GM18861 (cell line): ENCODE measurements at regions not wholly inside any gene's neighbourhood (a gene's known extent, or its start where the extent isn't known, plus 50 kb on each side); places are given as distances from the start of the nearest gene placed in this dataset.

ENCODE experiments used
- ATAC-seq: cut with Tn5 transposase; IDR thresholded peaks from one replicate; pipeline ENCODE4 v1.9.1; 2021; ENCODE audit not compliant: unreplicated experiment

DNA sequence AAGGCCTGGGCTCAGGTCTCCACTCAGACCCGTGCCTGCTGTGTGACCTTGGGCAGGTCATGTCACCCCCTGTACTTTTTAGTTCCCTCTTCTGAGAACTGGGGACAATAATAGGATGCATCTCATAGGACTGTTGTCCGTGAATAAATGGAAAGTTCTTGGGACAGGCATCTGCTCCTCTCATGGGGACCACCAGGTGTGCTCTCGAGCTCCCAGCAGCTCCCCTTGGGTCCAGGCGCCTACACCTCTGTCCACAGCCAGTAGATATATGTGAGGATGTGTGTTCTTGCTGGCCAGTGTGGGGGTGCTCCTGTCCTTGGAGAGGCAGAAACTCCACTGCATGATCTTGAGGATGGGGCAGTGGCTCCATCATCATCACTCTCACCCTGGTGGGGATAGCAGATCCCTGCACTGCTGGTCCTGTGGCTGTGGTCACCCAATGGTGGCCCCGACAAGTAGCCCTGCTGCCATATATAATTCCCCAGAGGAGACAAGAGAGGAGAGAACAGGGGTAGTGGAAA is 257.6 kb upstream of the TLE3 start:
- ATAC-seq, result no peak

DNA sequence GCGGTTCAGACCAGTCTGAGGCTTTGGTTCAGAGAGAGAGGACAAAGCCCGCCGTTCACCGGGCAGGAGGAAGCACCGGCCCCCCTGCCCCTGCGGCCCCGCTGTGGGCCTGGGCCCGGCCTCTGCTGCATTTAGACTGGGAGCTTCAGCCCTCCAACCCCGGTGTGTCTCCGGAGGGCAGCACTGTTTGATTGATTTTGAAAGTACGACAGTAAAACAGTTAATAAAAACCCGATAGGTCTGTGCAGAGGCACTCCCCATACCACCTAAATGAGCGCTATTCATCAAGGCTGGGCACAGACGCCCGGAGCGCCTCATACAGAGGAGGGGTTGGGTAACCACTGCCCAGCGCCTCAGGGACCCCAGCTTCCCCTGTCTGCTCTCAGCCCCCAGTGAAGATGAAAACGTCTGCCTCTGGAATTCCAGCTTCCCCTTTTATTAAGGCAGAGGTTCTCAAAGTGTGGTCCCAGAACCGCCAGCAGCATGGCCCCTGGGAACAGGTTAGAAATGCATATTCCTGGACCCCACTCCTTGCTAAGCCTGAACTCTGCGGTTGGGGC is 256.7 kb upstream of the TLE3 start:
- no peak for ATAC-seq

DNA sequence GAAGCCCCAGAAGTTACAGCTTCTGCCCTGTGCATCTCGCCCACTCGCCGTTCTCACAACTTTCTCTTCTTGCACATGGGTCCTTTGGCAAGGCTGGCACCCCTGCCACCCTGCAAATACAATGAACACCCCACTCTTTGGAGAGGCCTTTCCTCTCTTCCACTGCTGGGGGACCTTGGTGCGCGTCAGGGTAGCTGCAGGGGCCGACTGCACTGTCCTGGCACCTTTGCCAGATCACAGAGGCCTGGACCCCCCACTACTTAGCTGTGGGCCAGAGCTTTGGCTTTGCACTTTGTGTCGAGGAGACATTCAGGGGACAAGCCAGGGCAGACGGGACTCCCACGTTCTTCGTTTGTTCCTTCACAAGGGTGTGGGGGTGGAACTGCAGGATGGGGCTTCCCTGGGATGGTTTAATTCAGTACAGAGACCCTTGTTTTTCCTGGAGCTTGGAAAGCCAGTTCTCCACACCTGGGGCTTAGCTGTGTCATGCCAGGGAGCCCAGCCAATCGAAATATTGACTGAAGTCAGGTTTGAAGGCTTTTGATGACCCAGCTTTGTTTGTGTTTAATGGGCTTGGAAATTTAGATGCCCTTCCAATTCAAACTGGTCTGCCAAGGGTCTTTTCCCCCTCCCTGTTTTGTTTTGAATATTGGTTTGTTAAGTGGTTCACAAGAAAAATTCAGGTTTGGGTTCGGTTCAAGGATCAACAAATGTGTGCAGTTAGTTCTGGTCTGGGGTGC is 256.1 kb upstream of the TLE3 start:
- ATAC-seq, result no peak

DNA sequence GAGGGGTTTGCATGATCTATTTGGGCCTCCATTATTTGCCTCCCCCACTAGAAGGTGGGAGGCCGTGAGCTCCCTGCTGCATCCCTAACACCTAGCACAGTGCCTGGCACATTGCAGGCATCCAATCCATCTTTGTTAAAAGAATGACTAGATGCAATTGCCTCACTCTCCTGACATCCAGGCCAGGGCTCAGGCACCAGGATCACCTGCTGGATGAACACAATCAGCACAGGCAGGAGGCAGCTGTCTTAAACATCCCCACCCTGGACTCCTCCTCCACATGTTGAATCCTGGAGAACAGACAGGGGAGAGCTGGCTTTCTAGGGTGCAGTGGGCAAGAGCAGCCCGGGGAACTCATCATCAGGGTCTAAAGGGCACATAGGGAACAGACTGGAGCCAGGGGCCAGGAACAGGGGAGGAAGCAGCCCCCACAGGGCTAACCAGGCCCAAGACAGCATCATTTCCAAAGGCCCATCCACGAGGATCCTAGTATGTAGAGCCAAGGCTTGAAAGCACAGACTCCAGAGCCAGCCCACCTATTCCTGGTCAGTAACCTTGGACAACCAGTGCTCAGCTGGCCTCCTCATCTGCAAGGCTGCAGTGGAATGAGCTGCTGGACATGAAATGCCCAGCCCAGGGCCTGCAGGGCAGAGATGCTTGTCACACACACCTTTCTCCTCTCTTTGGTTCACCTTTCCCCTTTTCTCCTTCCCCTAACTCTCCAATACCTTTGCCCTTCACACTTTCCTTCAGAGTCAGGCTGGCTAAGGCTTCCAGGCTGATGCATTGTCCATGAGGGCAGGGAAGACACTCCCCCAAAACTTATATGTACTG is 254.4 kb upstream of the TLE3 start:
- no peak for ATAC-seq

DNA sequence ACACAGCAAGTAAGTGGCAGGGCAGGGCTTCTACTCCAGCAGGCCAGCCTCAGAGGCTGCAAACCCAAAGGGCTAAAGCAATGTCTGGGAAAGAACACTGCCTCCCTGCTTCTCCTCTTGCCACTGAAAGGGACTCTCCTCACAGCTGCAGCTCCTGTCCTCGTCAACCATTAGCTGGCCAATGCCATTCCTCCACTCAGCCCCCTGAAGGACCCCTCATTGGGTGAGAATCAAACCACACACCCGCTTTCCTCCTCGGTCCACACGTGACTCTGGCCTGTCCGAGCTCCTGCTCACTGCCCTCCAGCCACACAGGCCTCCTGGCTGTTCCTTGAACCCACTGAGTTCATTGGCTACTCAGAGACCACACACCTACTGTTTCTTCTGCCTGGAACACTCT is 253.7 kb upstream of the TLE3 start:
- no peak for ATAC-seq

DNA sequence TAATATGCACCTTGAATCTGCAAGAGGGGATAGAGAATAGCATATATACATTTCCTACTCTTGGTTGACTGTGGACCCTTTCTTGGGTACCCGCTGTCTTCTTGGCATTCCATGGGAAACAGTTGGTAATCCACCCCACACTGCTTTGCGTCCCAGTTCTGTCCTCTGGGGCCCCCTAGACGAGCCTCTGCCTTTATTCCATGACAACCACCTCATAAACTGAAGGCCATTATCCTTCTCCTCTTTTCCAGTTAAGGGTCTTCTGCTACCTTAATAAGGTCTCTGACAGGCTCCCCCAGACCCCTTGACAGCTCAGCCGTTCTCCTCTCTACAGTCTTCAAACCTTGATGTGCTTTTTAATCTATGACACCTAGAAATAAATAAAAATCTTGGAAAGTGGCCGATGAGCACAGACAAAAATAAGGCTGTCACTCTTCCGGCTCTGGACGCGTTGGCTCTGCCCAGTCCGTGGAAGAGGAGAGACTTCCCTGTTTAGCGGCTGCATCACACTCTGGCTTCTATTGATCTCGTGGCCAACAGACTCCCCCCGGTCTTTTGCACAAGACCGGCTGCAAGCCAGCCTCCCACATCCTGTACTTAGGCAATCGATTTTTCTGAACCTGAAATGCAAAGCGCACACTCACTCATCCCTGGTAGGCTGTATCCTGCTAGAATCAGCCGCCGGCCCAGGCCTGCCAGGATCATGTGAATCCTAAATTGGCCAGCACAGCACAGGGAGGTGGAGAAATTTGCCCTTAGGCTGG is 251.0 kb upstream of the TLE3 start:
- ATAC-seq, result no peak

DNA sequence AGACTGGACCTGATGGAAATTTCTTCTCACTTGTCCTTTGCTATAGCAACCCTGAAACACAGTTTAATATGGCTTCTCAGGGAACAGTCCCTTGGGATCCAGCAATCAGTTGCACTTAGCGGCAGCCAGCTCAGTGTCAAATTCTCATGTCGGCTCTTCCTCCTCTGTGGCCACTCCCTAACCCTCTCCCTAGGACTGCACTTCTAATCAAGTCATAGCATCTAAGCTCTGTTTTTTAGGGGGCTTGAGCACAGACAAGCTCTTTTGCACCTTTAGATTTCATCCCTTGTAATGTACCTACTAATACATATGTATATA is 250.5 kb upstream of the TLE3 start:
- no peak for ATAC-seq

DNA sequence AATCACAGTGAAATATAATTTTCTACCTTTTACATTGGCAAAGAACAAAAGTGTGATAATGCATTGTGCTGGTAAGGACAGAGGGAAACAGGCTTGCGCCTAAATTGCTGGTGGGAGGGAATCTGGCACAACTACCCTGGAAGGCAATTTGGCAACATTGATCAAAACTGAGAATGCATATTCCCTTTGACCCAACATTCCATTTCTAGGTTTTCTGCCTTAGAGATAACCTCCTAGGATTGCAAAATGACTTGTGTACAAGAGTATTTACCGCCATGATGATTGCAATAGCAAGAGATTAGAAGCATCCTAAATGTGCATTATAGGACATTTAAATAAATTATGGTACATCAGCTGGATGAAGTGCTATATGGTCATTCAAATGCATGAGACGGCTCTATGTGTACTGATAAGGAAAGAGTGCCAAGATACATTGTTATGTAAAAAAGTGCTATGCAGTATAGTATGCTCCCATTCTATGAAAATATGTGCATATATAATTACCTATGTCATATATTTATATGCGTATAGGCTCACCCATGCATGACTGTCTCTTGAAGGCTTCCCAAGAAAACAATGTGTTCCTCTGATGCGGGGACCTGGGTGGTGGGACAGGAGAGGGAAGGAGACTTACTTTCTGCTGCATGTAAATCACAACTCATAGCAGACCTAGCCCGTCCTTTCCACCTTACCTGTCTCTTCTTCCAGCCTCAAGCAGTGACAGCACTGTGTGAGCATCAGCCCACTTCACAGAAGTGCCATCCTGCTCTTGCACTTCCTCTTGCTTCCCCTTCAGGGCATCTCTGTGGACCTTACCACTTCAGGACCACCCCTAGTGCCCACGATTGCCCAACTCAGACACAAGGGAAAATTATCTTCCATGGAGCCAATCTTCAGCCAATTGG is 249.9 kb upstream of the TLE3 start:
- ATAC-seq, result no peak

DNA sequence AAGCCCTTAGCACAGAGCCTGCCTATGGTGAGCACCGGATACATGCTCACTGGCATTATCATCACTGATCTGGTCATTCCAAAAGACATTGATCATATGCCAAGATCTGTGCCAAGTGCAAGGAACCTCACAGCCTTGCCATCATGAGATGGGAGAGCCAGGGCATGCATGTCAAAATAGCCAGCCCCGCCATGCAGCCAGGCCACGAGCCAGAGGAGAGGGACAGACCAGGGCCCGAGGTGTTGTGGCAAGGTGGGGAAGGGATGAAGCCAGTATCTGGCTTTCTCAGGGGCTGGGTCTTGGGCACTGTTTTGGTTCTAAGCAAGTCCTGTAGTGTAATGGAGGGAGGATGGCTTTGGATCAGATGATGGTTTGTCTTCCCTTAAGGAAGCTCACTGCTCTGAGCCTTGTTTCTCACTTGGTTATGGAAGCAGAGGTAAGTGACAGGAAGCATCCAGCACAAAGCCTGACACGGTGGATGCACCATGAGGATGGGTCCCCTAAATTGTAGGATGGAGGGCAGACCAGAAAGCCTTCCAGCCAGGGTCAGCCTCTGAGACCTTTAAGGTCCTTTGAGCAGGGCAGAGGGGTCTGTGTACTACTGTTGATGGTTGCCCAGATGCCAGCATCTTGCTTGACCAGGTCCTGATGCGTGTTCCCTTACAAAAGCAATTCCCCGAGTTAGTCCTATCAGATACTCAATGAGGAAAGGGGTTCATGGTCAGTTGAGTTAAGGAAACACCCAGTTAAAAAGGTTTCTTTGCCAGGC is 247.7 kb upstream of the TLE3 start:
- ATAC-seq, result no peak

DNA sequence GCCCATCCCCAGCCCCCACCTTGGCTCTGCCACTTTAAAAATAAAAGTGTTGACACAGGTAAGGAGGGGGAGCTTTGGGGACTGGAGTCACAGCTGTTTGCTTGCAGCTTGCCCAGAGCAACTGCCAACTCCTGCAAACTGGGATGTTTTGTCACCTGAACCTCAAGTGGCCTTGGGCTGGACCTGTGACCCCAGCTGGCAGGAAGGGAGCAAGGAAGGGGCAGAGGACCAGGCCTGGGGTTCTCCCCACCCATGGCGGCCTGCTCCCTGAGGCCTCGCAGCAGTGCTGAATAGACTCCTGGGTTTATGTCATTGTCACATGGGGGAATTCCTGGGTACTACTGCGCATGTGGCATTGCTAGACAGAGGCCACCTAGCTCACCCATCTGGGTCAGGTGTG is 246.9 kb upstream of the TLE3 start:
- ATAC-seq, result no peak

DNA sequence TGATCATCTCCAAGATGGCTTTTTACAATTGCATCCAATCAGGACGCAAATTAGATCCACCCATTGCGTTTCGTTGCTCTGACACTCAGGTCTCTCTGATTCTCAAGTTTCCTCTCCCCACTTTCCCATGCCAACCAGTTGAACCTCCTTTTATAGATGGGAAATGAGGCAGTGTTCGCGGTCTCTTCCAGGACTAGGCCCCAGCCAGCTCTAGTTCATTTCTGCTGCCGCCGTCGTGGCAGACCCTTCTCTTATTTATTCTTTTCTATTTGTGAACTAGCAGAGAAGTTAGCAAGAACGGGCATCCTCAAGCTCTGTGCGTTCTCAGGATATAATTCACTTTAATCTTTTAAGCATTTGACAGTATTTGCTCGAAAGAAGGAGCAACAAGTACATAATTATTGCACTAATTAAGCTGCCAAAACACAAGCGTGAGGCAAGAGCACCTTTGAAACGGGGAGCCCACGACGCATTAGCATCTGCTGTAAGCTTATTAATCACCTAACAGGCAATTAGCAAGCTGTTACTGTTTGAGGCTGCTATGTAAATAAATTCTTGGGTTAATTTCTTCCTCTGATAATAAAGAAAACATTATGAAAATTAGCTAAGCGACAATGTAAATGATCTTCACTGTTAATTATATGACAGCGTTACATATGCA is 246.4 kb upstream of the TLE3 start:
- ATAC-seq, result no peak

DNA sequence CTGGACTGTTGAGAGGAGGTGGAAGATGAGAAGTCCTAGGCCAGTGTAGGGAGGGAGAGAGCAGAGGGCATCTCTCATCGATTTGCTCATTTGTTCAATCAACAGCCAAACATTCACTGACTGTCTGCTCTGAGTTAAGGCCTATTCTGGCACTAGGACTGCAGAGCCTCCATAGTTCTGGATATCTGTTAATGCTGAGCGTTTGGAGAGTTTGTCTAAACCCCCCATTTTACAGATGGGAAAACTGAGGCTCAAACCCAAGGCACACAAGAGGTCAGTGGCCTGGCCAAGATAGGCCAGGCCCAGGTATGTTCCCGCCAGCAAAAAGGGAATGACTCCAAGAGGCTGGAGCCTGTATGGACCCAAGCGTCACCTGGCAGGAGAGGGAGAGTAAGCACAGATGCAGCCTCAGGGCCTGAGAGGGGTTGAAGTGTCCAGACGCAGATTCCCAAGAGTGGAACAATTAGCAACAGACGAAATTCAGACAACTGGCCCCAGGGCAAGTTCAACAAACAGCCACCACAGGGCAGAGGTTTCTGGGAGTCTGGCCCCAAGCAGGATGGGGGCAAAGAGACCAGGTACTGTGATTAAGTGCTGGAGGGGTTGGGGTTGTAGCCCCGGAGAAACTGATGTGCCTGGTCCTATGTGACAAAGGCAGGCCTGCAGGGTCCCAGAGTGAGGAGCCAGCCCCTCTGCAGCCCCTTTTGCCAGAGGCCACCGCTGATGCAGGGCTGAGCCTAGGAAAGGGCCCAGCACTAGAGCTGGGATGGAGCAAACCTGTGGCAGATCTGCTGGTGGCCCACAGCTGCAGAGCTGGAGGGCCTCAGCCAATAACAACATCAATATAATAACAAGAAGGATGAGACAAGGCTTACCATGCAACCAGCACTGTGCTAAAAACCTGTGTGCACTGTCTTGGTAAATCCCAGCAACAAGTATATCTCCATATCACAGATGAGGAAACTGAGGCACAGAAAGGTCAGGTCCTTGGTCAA is 245.1 kb upstream of the TLE3 start:
- no peak for ATAC-seq

DNA sequence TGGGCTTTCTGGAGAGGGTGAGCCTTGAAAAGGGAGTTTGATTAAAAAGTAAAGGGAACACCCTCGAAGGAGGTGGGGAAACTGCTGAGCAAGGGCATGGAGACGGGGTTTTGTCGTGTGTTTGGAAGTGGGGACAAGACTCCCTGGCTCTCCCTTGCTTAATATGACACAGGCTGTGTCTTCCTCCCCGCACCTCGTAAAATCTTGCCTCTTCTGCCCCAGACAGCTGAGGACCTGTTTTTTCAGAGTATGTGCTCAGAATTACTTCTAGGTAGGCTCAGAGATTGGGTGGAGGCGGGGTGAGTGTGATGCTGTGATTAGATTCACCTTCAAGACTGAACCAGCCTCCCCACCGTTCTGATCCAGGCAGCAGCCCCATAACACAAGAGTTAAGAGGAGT is 244.4 kb upstream of the TLE3 start:
- ATAC-seq, result no peak

DNA sequence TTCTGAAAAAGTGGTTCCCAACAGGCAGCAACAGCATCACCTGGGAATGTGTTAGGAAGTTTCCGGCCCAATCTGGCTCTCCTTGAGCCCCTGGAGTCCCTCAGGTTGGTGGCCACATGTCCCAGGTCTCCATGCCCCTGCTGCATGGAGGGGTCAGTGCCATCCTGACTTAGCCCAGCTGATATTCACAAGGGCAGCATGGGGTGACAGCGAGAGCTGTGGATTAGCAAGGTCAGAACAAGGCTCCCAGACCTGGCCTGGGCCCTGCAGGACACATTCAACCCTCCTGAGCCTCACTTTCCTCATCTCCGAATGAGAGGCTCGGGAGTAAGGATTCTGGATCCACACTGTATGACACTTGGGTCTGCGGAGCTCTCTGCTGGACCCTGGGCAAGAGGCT is 243.8 kb upstream of the TLE3 start:
- ATAC-seq, result no peak

DNA sequence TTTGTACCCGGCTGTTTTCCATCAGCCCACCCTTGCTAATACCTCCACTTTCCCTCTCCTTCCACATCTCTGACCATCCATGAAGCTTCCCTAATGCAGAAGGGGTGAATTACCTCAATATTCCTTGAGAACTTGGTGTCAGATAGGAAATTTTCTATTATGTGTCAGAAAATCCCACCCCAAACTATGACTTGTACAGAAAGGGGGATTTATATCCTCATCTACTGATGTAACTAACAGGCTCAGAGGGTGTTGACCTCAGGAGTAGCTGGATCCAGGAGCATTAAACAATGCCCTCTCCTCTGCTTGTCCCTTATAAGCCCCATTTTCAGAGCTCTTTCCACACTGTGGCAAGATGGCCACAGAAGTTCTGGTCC is 242.8 kb upstream of the TLE3 start:
- ATAC-seq, result no peak

DNA sequence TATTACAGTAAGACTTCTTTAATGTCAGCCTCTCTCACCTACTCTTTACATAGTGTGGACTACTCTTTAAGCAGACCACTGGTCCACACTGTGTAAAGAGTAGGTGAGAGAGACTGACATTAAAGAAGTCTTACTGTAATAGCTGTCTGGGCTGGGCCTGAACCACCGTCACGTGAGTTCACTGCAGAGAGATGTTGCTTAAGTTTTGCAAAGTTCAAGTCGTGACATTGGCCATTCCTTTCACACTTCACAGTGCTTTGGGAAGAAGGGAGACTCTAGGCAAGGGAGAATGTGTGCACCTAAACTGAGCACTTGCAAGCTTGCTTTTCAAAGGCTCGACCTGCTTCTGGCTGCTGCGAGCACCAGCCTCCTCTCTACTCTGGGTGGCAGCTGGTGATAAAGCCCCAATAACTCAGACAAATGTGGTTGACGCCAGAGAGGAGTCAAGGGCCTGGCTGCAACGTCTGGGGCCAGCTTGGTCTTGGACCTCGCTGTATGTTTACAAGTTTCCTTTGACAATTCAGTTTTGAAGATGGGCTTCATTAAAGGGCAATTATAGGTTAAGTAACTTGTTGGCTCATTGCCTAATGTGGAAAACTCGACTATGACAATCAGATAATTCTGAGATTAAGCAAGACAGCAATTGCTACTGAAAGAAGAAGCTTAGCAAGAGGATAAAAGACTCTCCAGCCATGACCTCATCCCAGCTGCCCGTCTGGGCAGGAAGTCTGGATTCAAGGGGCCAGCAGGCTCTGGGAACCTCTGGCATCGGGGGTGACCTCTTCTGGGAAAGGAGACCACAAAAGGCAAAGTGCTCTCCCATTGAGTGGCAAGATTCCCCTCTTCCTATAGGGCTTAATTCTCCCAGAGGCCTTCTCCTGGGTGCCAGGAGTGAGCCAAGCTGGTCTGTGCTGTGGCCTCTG is 242.1 kb upstream of the TLE3 start:
- no peak for ATAC-seq
